ENCODE measurements at regions not wholly inside any gene's neighbourhood (a gene's known extent, or its start where the extent isn't known, plus 50 kb on each side); places are given as distances from the start of the nearest gene placed in this dataset.

GRCh38 chr13:47081246-47081645 is 184.4 kb upstream of the HTR2A start:
- no peak for TF ChIP-seq CTCF (IDR thresholded peaks at IDR 0.05)
- no peak for TF ChIP-seq ZFX (IDR thresholded peaks at IDR 0.05; ENCODE audit: borderline replicate concordance)

Measured in 22Rv1 (cell line).